ENCODE measurements at regions not wholly inside any gene's neighbourhood (a gene's known extent, or its start where the extent isn't known, plus 50 kb on each side); places are given as distances from the start of the nearest gene placed in this dataset.

GRCh38 chr6:121806116-121806515 lies 370.7 kb downstream of the GJA1 start:
- no peak for ATAC-seq
- Mint-ChIP-seq H3K4me1 (ENCODE audit: low read depth in 2 of 2) (no peaks in the 10 kb centered on the region), H3K9me3 (peaks cover 10% of the 10 kb centered on the region)

GRCh38 chr6:121809211-121809610 lies 373.8 kb downstream of the GJA1 start:
- Mint-ChIP-seq H3K36me3 (no peaks in the 10 kb centered on the region), H3K27ac (no peak overlapping the region), H3K9me3 (peaks cover under 1% of the 10 kb centered on the region), H3K4me3 (no peak overlapping the region), H3K4me1 (ENCODE audit: low read depth in 2 of 2) (no peaks in the 10 kb centered on the region), H3K27me3 (no peaks in the 10 kb centered on the region)
- DNase-seq (ENCODE audit: low spot score) (no peak), ATAC-seq (no peak)

More at GRCh38 chr6:121806116-121806515, 370.7 kb downstream of the GJA1 start:
- H3K4me3 Mint-ChIP-seq: no peak overlapping the region
- no peaks in the 10 kb centered on the region for H3K36me3 Mint-ChIP-seq
- no peak for DNase-seq (ENCODE audit: low spot score)
- H3K27me3 Mint-ChIP-seq: no peaks in the 10 kb centered on the region
- H3K27ac Mint-ChIP-seq: no peak overlapping the region

GRCh38 chr6:121810158-121811032 lies 374.9 kb downstream of the GJA1 start:
- DNase-seq (ENCODE audit: low spot score) (no peak), ATAC-seq (no peak)
- Mint-ChIP-seq H3K27me3 (no peaks in the 10 kb centered on the region), H3K9me3 (no peaks in the 10 kb centered on the region), H3K4me1 (ENCODE audit: low read depth in 2 of 2) (no peaks in the 10 kb centered on the region), H3K27ac (no peak overlapping the region), H3K36me3 (no peaks in the 10 kb centered on the region), H3K4me3 (no peak overlapping the region)

- Mint-ChIP-seq H3K27ac (no peak overlapping the region), H3K4me3 (no peak overlapping the region), H3K27me3 (no peaks in the 10 kb centered on the region), H3K4me1 (ENCODE audit: low read depth in 2 of 2) (no peaks in the 10 kb centered on the region), H3K36me3 (no peaks in the 10 kb centered on the region), H3K9me3 (no peaks in the 10 kb centered on the region)
- ATAC-seq (no peak), DNase-seq (ENCODE audit: low spot score) (no peak)
Observed at GRCh38 chr6:121811106-121811505, 375.7 kb downstream of the GJA1 start.

GRCh38 chr6:121816361-121816760 lies 380.9 kb downstream of the GJA1 start:
- no peak for ATAC-seq
- Mint-ChIP-seq H3K4me3 (no peak overlapping the region), H3K9me3 (peaks cover 5% of the 10 kb centered on the region), H3K4me1 (ENCODE audit: low read depth in 2 of 2) (no peaks in the 10 kb centered on the region), H3K36me3 (peaks cover 9% of the 10 kb centered on the region), H3K27me3 (no peaks in the 10 kb centered on the region), H3K27ac (no peak overlapping the region)
- no peak for DNase-seq (ENCODE audit: low spot score)

GRCh38 chr6:121816906-121817540 lies 381.6 kb downstream of the GJA1 start:
- Mint-ChIP-seq H3K27ac (no peak overlapping the region), H3K36me3 (peaks cover 14% of the 10 kb centered on the region), H3K4me1 (ENCODE audit: low read depth in 2 of 2) (no peaks in the 10 kb centered on the region), H3K9me3 (peaks cover 10% of the 10 kb centered on the region), H3K4me3 (no peak overlapping the region), H3K27me3 (no peaks in the 10 kb centered on the region)
- ATAC-seq (no peak), DNase-seq (ENCODE audit: low spot score) (no peak)

- Mint-ChIP-seq H3K36me3 (peaks cover 15% of the 10 kb centered on the region), H3K27me3 (no peaks in the 10 kb centered on the region), H3K4me3 (no peak overlapping the region), H3K9me3 (peaks cover 20% of the 10 kb centered on the region), H3K4me1 (ENCODE audit: low read depth in 2 of 2) (no peaks in the 10 kb centered on the region), H3K27ac (no peak overlapping the region)
- ATAC-seq (no peak), DNase-seq (ENCODE audit: low spot score) (no peak)
Observed at GRCh38 chr6:121823437-121823851, 388.0 kb downstream of the GJA1 start.

GRCh38 chr6:121826156-121826810 lies 390.8 kb downstream of the GJA1 start:
- H3K9me3 Mint-ChIP-seq: peaks cover 16% of the 10 kb centered on the region
- no peaks in the 10 kb centered on the region for H3K4me1 Mint-ChIP-seq (ENCODE audit: low read depth in 2 of 2)
- no peak overlapping the region for H3K27ac Mint-ChIP-seq
- DNase-seq (ENCODE audit: low spot score) (no peak), ATAC-seq (no peak)
- H3K4me3 Mint-ChIP-seq: no peak overlapping the region
- no peaks in the 10 kb centered on the region for H3K27me3 Mint-ChIP-seq
- peaks cover 5% of the 10 kb centered on the region for H3K36me3 Mint-ChIP-seq

GRCh38 chr6:121828146-121828886 lies 392.9 kb downstream of the GJA1 start:
- H3K36me3 Mint-ChIP-seq: no peaks in the 10 kb centered on the region
- ATAC-seq: no peak

GRCh38 chr6:121830736-121831135 lies 395.3 kb downstream of the GJA1 start:
- no peak overlapping the region for H3K27ac Mint-ChIP-seq
- no peaks in the 10 kb centered on the region for H3K27me3 Mint-ChIP-seq
- no peaks in the 10 kb centered on the region for H3K4me1 Mint-ChIP-seq (ENCODE audit: low read depth in 2 of 2)
- H3K4me3 Mint-ChIP-seq: no peak overlapping the region
- H3K36me3 Mint-ChIP-seq: no peaks in the 10 kb centered on the region
- DNase-seq (ENCODE audit: low spot score) (no peak), ATAC-seq (no peak)
- peaks cover 15% of the 10 kb centered on the region for H3K9me3 Mint-ChIP-seq

More at GRCh38 chr6:121828146-121828886, 392.9 kb downstream of the GJA1 start:
- Mint-ChIP-seq H3K27ac (no peak overlapping the region), H3K4me1 (ENCODE audit: low read depth in 2 of 2) (no peaks in the 10 kb centered on the region), H3K4me3 (no peak overlapping the region), H3K9me3 (peaks cover 10% of the 10 kb centered on the region), H3K27me3 (no peaks in the 10 kb centered on the region)
- DNase-seq (ENCODE audit: low spot score): no peak

- H3K27ac Mint-ChIP-seq: no peak overlapping the region
- no peak for ATAC-seq
- H3K4me3 Mint-ChIP-seq: no peak overlapping the region
- no peak for DNase-seq (ENCODE audit: low spot score)
- no peaks in the 10 kb centered on the region for H3K27me3 Mint-ChIP-seq
- peaks cover 3 to 11% of the 10 kb centered on the region in 2 donors for H3K4me1 Mint-ChIP-seq (ENCODE audit: low read depth in 2 of 2)
- peaks cover 9% of the 10 kb centered on the region for H3K9me3 Mint-ChIP-seq
- H3K36me3 Mint-ChIP-seq: no peaks in the 10 kb centered on the region
Observed at GRCh38 chr6:121835662-121836061, 400.2 kb downstream of the GJA1 start.

GRCh38 chr6:121837545-121838229 lies 402.2 kb downstream of the GJA1 start:
- no peak overlapping the region for H3K4me3 Mint-ChIP-seq
- ATAC-seq: no peak

GRCh38 chr6:121838842-121839241 lies 403.4 kb downstream of the GJA1 start:
- no peak overlapping the region for H3K4me3 Mint-ChIP-seq
- no peaks in the 10 kb centered on the region for H3K36me3 Mint-ChIP-seq
- H3K27ac Mint-ChIP-seq: no peak overlapping the region
- no peaks in the 10 kb centered on the region for H3K27me3 Mint-ChIP-seq
- peaks cover 9% of the 10 kb centered on the region for H3K9me3 Mint-ChIP-seq
- DNase-seq (ENCODE audit: low spot score) (no peak), ATAC-seq (no peak)
- H3K4me1 Mint-ChIP-seq (ENCODE audit: low read depth in 2 of 2): peaks cover 3 to 14% of the 10 kb centered on the region in 2 donors

More at GRCh38 chr6:121837545-121838229, 402.2 kb downstream of the GJA1 start:
- no peak for DNase-seq (ENCODE audit: low spot score)
- no peak overlapping the region for H3K27ac Mint-ChIP-seq
- H3K9me3 Mint-ChIP-seq: peaks cover 9% of the 10 kb centered on the region
- H3K36me3 Mint-ChIP-seq: no peaks in the 10 kb centered on the region
- H3K27me3 Mint-ChIP-seq: no peaks in the 10 kb centered on the region
- H3K4me1 Mint-ChIP-seq (ENCODE audit: low read depth in 2 of 2): peaks cover 3 to 14% of the 10 kb centered on the region in 2 donors

All from natural killer cell treated with Interleukin-12 subunit alpha and Interleukin-12 subunit beta and Interleukin-15 and Interleukin-18, amount 100 ng/mL, for 72 hours (primary cell).